K562 (cell line): ENCODE measurements at regions not wholly inside any gene's neighbourhood (a gene's known extent, or its start where the extent isn't known, plus 50 kb on each side); places are given as distances from the start of the nearest gene placed in this dataset.
"Not testable (repeated sequence)": the region's sequence is repeated elsewhere in the genome, so short reads cannot be mapped to it uniquely, and the experiment has no call there.

ENCODE experiments used
- ATF1 ChIP-seq, 2 experiments: fragments of 450-650 bp in 1 of 2; IDR thresholded peaks; 2 replicates each; pipeline ENCODE4 v1.6.1; 2016; ENCODE audit warnings: missing compliant biosample characterization in 1 of 2, missing genetic modification characterization in 1 of 2
- CBFA2T3 ChIP-seq: fragments of 450-650 bp; IDR thresholded peaks from 2 replicates; pipeline ENCODE4 v1.6.1; 2017
- HDAC2 ChIP-seq: fragments of 450-650 bp; IDR thresholded peaks from 2 replicates; pipeline ENCODE4 v1.6.1; 2016; ENCODE audit warnings: mild to moderate bottlenecking
- L3MBTL2 ChIP-seq: fragments of 450-650 bp; IDR thresholded peaks from 2 replicates; pipeline ENCODE4 v1.6.1; 2016; ENCODE audit warnings: mild to moderate bottlenecking, moderate library complexity
- MEIS2 ChIP-seq: fragments of 450-650 bp; IDR thresholded peaks from 2 replicates; pipeline ENCODE4 v1.6.1; 2014; ENCODE audit warnings: mild to moderate bottlenecking; ENCODE audit not compliant: partially characterized antibody
- NCOR1 ChIP-seq: fragments of 450-650 bp; IDR thresholded peaks from 2 replicates; pipeline ENCODE4 v1.6.1; 2016; ENCODE audit warnings: mild to moderate bottlenecking, moderate library complexity
- PBX2 ChIP-seq, 2 experiments: IDR thresholded peaks in 1 of 2; conservative IDR thresholded peaks in 1 of 2; 2 replicates each; pipeline ENCODE4 v1.6.1; 2016; ENCODE audit warnings: low read depth in 2 of 2, mild to moderate bottlenecking in 1 of 2, missing compliant biosample characterization in 1 of 2, missing genetic modification characterization in 1 of 2, moderate library complexity in 1 of 2
- TAL1 ChIP-seq: fragments of 450-650 bp; IDR thresholded peaks from 2 replicates; pipeline ENCODE4 v1.6.1; 2016; ENCODE audit warnings: mild to moderate bottlenecking
- TCF3 ChIP-seq: sonication (generic); formaldehyde crosslinking; IDR thresholded peaks from 2 replicates; pipeline ENCODE4 v1.4.0; 2020; ENCODE audit warnings: mild to moderate bottlenecking, missing genetic modification reagents
- ZFX ChIP-seq: sonication (generic); formaldehyde crosslinking; IDR thresholded peaks from 2 replicates; pipeline ENCODE4 v1.8.0; 2022; ENCODE audit warnings: mild to moderate bottlenecking, missing genetic modification reagents, moderate library complexity
- TF ChIP-seq, protein P1 (sequence below): fragments of 450-650 bp; IDR thresholded peaks from 2 replicates; pipeline ENCODE4 v1.6.1; 2016; ENCODE audit warnings: mild to moderate bottlenecking, moderate library complexity
- TF ChIP-seq, protein P2 (sequence below), 2 experiments: fragments of 450-650 bp; conservative IDR thresholded peaks; 2 replicates each; pipeline ENCODE4 v1.6.1; 2017; ENCODE audit warnings: mild to moderate bottlenecking in 2 of 2, moderate library complexity in 2 of 2

DNA sequence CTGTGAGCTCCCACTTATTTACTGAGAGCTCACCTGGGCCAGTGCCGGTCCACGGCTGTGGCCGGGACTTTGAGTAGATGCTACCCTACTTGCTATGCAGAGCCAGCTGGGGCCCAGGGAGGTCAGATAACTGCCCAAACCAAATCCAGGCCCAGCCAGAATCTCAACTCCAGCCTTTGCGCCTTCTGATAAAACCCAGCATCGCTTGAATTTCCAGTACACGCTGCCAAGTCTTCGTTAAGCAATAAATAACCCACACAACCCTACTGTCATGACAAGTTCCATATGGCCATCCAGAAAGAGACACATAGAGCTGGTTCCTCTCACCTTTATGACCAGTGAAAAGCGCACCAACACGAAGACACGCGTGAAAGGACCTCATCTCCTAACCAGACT is 55.6 kb upstream of the SPN start (continued):
- TF ChIP-seq, protein P1, sequence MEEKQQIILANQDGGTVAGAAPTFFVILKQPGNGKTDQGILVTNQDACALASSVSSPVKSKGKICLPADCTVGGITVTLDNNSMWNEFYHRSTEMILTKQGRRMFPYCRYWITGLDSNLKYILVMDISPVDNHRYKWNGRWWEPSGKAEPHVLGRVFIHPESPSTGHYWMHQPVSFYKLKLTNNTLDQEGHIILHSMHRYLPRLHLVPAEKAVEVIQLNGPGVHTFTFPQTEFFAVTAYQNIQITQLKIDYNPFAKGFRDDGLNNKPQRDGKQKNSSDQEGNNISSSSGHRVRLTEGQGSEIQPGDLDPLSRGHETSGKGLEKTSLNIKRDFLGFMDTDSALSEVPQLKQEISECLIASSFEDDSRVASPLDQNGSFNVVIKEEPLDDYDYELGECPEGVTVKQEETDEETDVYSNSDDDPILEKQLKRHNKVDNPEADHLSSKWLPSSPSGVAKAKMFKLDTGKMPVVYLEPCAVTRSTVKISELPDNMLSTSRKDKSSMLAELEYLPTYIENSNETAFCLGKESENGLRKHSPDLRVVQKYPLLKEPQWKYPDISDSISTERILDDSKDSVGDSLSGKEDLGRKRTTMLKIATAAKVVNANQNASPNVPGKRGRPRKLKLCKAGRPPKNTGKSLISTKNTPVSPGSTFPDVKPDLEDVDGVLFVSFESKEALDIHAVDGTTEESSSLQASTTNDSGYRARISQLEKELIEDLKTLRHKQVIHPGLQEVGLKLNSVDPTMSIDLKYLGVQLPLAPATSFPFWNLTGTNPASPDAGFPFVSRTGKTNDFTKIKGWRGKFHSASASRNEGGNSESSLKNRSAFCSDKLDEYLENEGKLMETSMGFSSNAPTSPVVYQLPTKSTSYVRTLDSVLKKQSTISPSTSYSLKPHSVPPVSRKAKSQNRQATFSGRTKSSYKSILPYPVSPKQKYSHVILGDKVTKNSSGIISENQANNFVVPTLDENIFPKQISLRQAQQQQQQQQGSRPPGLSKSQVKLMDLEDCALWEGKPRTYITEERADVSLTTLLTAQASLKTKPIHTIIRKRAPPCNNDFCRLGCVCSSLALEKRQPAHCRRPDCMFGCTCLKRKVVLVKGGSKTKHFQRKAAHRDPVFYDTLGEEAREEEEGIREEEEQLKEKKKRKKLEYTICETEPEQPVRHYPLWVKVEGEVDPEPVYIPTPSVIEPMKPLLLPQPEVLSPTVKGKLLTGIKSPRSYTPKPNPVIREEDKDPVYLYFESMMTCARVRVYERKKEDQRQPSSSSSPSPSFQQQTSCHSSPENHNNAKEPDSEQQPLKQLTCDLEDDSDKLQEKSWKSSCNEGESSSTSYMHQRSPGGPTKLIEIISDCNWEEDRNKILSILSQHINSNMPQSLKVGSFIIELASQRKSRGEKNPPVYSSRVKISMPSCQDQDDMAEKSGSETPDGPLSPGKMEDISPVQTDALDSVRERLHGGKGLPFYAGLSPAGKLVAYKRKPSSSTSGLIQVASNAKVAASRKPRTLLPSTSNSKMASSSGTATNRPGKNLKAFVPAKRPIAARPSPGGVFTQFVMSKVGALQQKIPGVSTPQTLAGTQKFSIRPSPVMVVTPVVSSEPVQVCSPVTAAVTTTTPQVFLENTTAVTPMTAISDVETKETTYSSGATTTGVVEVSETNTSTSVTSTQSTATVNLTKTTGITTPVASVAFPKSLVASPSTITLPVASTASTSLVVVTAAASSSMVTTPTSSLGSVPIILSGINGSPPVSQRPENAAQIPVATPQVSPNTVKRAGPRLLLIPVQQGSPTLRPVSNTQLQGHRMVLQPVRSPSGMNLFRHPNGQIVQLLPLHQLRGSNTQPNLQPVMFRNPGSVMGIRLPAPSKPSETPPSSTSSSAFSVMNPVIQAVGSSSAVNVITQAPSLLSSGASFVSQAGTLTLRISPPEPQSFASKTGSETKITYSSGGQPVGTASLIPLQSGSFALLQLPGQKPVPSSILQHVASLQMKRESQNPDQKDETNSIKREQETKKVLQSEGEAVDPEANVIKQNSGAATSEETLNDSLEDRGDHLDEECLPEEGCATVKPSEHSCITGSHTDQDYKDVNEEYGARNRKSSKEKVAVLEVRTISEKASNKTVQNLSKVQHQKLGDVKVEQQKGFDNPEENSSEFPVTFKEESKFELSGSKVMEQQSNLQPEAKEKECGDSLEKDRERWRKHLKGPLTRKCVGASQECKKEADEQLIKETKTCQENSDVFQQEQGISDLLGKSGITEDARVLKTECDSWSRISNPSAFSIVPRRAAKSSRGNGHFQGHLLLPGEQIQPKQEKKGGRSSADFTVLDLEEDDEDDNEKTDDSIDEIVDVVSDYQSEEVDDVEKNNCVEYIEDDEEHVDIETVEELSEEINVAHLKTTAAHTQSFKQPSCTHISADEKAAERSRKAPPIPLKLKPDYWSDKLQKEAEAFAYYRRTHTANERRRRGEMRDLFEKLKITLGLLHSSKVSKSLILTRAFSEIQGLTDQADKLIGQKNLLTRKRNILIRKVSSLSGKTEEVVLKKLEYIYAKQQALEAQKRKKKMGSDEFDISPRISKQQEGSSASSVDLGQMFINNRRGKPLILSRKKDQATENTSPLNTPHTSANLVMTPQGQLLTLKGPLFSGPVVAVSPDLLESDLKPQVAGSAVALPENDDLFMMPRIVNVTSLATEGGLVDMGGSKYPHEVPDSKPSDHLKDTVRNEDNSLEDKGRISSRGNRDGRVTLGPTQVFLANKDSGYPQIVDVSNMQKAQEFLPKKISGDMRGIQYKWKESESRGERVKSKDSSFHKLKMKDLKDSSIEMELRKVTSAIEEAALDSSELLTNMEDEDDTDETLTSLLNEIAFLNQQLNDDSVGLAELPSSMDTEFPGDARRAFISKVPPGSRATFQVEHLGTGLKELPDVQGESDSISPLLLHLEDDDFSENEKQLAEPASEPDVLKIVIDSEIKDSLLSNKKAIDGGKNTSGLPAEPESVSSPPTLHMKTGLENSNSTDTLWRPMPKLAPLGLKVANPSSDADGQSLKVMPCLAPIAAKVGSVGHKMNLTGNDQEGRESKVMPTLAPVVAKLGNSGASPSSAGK, result peak; percentile 49
- TF ChIP-seq ATF1 (CRISPR knock-in tag; IDR thresholded peaks at IDR 0.05); PBX2 (CRISPR knock-in tag; IDR thresholded peaks at IDR 0.05; ENCODE audit: low read depth): not testable (repeated sequence)
- TF ChIP-seq ATF1 (tag; IDR thresholded peaks at IDR 0.05) (0 out of 2 replicates have a peak, but pooled peaks have one; percentile 16), CBFA2T3 (peak; percentile 83), L3MBTL2 (peak; percentile 68), NCOR1 (peak; percentile 68), TCF3 (peak; percentile 58), MEIS2 (peak; percentile 95), PBX2 (tag; conservative IDR thresholded peaks at IDR 0.05; ENCODE audit: low read depth) (peak; percentile 93), ZFX (peak; percentile 38; the same call in 1 of the 2 replicates), HDAC2 (0 out of 2 replicates have a peak, but pooled peaks have one; percentile 45), TAL1 (peak; percentile 56; the same call in 1 of the 2 replicates)
- TF ChIP-seq, protein P2, sequence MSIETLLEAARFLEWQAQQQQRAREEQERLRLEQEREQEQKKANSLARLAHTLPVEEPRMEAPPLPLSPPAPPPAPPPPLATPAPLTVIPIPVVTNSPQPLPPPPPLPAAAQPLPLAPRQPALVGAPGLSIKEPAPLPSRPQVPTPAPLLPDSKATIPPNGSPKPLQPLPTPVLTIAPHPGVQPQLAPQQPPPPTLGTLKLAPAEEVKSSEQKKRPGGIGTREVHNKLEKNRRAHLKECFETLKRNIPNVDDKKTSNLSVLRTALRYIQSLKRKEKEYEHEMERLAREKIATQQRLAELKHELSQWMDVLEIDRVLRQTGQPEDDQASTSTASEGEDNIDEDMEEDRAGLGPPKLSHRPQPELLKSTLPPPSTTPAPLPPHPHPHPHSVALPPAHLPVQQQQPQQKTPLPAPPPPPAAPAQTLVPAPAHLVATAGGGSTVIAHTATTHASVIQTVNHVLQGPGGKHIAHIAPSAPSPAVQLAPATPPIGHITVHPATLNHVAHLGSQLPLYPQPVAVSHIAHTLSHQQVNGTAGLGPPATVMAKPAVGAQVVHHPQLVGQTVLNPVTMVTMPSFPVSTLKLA (conservative IDR thresholded peaks at IDR 0.05), result peak in 1 of 2 experiments; percentile 65; a peak in 2 of 4 replicates
